ENCODE measurements at regions not wholly inside any gene's neighbourhood (a gene's known extent, or its start where the extent isn't known, plus 50 kb on each side); places are given as distances from the start of the nearest gene placed in this dataset.

DNA sequence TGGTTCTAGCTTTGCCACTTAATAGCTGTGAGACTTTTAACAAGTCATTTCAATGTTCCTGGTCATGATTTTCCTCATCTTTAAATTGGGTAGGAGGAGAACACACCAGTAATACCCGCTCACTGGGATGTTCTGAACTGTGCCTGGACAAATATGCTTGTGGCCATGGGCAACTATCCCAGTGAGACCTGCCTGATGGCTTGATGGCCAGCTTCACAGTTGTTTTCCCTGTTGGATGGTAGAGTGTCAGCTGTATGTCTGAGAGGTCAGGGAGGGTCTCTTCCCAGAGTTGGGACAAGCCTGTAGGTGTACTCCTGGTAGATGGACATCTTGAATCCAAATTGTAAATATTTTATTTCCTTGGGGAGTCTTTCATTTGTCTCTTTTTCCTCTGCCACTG is 92.5 kb upstream of the PFN2 start:
- FAIRE-seq: no peak

More for the DNA sequence above, 92.5 kb upstream of the PFN2 start:
- Histone ChIP-seq H3K4me1 (replicated peaks in 1 of 2; ENCODE audit: control insufficient read depth in 2 of 2, insufficient read depth in 2 of 2, low read length in 2 of 2) (no peaks in the 10 kb centered on the region), H3K27ac (ENCODE audit: extremely low read depth, low read depth, low read length) (no peak overlapping the region), H4K20me1 (replicated peaks; ENCODE audit: control insufficient read depth, insufficient read depth, low read length) (no peaks in the 10 kb centered on the region), H3K36me3 (ENCODE audit: control insufficient read depth, insufficient read depth, low read length) (no peaks in the 10 kb centered on the region), H3K4me2 (ENCODE audit: insufficient read depth, low read length) (no peak overlapping the region), H3K4me3 (no peak overlapping the region), H3K79me2 (ENCODE audit: control insufficient read depth, insufficient read depth, low read length) (no peaks in the 10 kb centered on the region), H3K9me3 (replicated peaks; ENCODE audit: control insufficient read depth, insufficient read depth, low read depth, low read length) (no peaks in the 10 kb centered on the region), H3K27me3 (ENCODE audit: control insufficient read depth in 2 of 2, insufficient read depth in 2 of 2, low read length in 2 of 2) (peaks cover 3 to 12% of the 10 kb centered on the region in 2 experiments; a peak in 4 of 5 replicates), H3K9ac (ENCODE audit: insufficient read depth in 1 of 2, low read depth in 2 of 2, low read length in 2 of 2) (no peak overlapping the region), H2AFZ (ENCODE audit: low read depth, low read length) (no peak overlapping the region), H3K9me1 (ENCODE audit: control insufficient read depth, insufficient read depth, low read length) (no peaks in the 10 kb centered on the region)
- no peak for TF ChIP-seq MAFK (IDR thresholded peaks at IDR 0.05; ENCODE audit: low read length)
- no peak for TF ChIP-seq EP400 (IDR thresholded peaks at IDR 0.05)
- TF ChIP-seq MEIS2 (IDR thresholded peaks at IDR 0.05; ENCODE audit: partially characterized antibody): no peak
- TF ChIP-seq SMC3 (conservative IDR thresholded peaks at IDR 0.05; ENCODE audit: insufficient read depth, low read depth, low read length): no peak
- TF ChIP-seq ZNF347 (CRISPR knock-in tag; IDR thresholded peaks at IDR 0.05; ENCODE audit: low read depth): no peak
- no peak for TF ChIP-seq PHTF2 (CRISPR knock-in tag; IDR thresholded peaks at IDR 0.05)
- no peak for TF ChIP-seq CCAR2 (IDR thresholded peaks at IDR 0.05; ENCODE audit: low read depth, low read length)
- TF ChIP-seq SMAD3 (CRISPR knock-in tag; conservative IDR thresholded peaks at IDR 0.05): no peak
- TF ChIP-seq GTF2F1 (IDR thresholded peaks at IDR 0.05; ENCODE audit: low read depth, low read length): no peak
- TF ChIP-seq NFIX (CRISPR knock-in tag; IDR thresholded peaks at IDR 0.05; ENCODE audit: low read depth): no peak
- TF ChIP-seq GABPA (tag; conservative IDR thresholded peaks at IDR 0.05; ENCODE audit: low read depth): no peak
- no peak for TF ChIP-seq ZNF274 (IDR thresholded peaks at IDR 0.05; ENCODE audit: borderline replicate concordance, low read depth, low read length)
- no peak for TF ChIP-seq ZNF224 (CRISPR knock-in tag; IDR thresholded peaks at IDR 0.05)
- TF ChIP-seq PURB (CRISPR knock-in tag; IDR thresholded peaks at IDR 0.05; ENCODE audit: low read depth): no peak
- TF ChIP-seq FOXP1 (CRISPR knock-in tag; IDR thresholded peaks at IDR 0.05): no peak
- no peak for TF ChIP-seq HDAC6 (IDR thresholded peaks at IDR 0.05; ENCODE audit: low read depth, low read length)
- TF ChIP-seq, protein P1, sequence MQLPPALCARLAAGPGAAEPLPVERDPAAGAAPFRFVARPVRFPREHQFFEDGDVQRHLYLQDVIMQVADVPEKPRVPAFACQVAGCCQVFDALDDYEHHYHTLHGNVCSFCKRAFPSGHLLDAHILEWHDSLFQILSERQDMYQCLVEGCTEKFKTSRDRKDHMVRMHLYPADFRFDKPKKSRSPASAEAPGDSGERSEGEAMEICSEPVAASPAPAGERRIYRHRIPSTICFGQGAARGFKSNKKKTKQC (CRISPR knock-in tag; IDR thresholded peaks at IDR 0.05): no peak
- intact Hi-C loops (cut with micrococcal nuclease): no loop called here
- ATAC-seq (no peak), DNase-seq (ENCODE audit: extremely low read depth in 1 of 4, low spot score in 3 of 4) (no peak)
- no TSS peak for BruUV-seq (replicated peaks)
- ChIA-PET CTCF (ENCODE audit: low intra/inter-chr PET ratio) (no interaction called here), POLR2A (no interaction called here)
- WGBS (ENCODE audit: insufficient coverage, low coverage, missing lambda C conversion rate): 0% methylated on average over 1 of the region's 1 CpG
- in situ Hi-C loops (cut with MboI): no loop called here
